HG03565 (cell line): ENCODE measurements at regions not wholly inside any gene's neighbourhood (a gene's known extent, or its start where the extent isn't known, plus 50 kb on each side); places are given as distances from the start of the nearest gene placed in this dataset.

Experiments used
- ATAC-seq: cut with Tn5 transposase; IDR thresholded peaks from one replicate; pipeline ENCODE4 v1.9.1; 2021; ENCODE audit warnings: mild to moderate bottlenecking, moderate library complexity; ENCODE audit not compliant: unreplicated experiment

DNA sequence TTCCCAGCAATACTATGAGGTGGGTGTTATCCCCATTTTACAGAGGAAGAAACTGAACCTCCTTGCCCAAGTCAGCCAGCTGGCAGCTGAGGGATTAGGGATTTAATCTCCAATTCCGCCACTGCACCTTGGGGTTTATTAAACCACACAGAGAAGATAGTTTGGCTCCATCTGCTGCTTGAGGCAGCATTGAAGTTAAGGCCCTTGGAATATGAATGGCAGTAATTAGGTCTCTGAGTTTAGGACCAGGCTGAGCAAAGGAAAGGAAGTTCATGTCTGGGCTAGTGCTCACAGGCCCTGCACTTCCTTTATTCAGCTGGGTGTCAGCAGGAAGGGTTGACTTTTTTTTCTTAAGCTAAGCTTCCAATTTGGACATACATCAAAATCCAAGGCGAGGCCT lies 86.9 kb upstream of the GDNF start:
- ATAC-seq: no peak

DNA sequence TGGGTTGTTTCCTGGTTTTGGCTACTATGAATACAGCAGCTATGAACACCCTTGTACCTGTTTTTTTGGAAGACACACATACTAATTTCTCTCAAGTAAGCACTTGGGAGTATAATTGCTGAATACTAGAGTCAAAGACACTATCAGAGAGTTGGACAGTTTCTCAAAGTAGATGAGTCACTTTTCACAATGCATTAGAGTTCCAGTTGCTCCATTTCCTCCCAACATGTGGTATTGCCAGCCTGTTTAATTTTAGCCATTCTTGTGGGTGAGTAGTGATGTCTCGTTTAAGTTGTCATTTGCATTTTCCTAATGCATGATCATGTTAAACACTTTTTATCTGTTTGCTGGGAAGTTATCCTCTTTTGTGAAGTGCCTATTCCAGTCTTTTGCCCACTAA lies 81.6 kb upstream of the GDNF start:
- no peak for ATAC-seq

DNA sequence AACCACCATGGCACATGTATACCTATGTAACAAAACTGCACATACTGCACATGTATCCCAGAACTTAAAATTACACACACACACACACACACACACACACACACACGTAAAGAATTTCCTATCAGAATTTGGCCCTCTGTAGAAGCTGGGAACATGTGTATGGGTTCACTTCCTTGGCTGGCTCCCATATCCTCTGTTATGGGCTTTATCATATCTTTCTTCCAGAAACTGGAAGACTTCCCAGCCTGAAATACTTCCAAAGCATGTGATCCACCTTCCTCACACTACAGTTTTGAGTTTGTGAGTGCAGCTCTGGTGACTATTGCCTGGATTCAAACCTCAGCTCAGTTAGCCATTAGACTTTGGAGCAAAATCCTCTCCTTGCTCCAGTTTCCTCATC lies 78.6 kb upstream of the GDNF start:
- ATAC-seq: no peak

DNA sequence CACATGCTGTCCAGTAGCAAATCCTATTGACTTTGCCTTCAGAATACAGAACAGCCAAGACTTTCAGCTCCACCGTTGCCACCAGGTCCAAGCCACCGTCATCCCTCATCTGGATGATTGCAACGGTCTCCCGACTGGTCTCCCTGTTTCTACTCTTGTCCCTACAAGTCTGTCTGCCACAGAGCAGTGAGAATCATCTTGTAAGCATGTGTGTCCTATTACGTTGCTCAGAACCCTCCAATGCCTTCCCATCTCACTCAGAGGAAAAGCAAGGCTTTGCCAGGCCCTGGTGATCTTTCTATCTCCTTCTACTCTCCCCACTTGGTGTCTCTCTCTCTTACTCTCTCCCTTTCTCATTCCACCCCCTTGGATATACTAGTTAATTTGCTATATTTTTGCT lies 76.7 kb upstream of the GDNF start:
- ATAC-seq: no peak

DNA sequence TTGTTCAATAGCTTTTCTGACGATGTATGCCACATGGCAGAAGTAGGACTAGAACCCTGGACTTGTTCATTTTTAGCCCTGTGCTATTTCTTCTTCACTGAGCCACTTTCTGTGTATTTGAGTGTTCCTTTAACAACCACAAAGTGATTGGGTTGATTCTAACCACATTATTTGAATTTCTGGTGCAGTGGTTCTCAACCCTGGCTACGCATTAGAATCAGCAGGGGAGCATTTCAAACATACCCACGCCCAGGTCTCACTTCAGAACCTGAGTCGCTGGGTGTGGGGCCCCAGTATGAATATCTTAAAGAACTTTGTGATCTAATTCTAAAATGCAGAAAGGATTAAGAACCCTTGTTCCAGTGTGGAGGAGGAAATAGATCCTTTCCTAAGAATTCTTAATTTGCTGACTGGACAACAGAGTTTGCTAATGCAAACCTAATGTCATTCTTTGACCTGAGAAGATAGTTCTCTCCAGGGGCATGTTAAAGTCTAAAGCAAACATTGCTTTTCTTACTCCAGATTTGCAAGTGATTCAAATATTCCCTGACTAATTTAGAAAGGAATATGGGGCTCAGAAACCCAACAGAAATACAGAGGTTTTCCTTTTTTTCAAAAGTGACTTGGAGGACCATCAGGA lies 75.4 kb upstream of the GDNF start:
- ATAC-seq: peak; percentile 75

DNA sequence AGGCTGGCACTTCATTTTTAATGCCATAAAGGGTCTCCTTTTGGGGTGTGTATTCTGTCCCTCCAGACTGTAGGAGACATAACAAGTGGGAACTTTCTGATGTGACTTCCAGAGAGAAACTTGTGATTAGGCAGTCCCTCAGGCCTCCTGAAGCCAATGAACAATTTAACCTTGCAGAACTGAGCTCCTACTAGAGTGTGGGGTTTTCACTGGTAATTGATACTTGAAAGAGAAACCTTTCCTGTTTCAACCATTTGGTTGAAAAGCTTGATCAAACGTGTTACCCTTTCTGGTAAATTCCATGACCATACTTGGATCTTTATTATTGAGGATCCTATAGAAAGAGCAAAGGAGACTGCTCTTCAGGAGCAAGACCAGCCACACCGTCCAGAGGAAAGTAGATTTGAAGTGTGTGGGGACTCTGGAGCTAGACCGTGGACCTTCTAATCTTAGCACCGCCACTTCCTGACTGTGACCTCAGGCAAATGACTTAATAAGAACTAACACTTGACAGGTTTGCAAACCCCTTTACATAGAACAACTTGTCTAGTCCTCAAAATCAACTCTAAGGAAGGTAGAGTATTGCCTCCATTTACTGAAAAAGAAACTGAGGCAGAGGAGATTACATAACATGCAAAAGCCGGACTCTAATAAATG lies 69.9 kb upstream of the GDNF start:
- ATAC-seq: peak; percentile 73

DNA sequence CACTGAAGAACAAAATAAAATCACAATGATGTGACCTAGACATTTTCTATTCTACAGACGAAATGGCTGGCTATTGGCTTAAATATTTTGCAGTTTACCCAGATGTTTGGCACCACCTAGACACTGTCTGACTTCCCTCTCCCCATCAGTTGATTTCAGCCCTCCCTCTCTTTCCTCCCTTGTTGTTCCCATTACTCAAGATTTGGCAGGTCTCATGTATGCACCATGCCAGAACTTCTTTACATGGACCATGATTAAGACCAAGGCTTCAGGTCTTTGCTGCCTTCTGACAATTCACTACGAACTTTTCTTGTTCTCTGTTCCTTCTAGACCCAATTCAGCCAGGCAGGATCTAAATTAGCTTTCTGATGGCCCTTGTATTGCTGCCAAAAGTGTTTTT lies 66.6 kb upstream of the GDNF start:
- no peak for ATAC-seq

DNA sequence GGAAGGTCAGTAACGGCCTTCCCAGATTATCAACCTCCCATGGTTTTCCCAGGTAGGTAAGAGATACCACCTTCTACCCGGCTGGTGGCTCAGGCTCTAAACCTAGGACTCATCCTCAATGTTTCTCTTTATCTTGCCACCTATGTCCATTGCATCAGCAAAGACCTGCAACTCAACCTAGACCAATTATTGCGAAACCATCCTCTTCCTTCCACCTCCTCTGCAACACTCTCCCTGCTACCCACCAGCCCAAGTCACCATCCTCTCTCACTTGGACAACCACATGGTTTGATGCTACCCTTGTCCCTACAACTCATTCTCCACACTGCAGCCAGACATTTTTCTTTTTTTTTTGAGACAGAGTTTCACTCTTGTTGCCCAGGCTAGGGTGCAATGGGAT lies 65.4 kb upstream of the GDNF start:
- ATAC-seq: no peak

DNA sequence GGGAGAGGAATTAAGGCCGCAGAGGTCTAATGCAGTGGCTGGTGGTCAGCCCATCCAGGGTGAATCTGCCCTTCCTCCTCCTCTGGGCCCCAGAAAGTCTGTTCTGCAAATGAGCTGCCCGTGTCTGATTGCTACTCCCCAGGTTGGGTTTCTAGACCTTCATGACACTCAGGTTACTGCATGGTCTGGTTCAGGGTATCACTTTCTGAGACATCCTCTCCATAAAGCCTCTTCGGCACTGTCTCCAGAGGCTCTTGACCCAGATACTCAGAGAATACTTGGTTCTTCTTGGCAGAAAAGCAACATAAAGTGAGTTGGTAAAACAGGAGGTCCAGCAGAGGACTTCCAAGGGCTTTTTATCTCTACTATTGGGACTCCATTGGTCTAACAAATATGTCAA lies 62.5 kb upstream of the GDNF start:
- no peak for ATAC-seq

DNA sequence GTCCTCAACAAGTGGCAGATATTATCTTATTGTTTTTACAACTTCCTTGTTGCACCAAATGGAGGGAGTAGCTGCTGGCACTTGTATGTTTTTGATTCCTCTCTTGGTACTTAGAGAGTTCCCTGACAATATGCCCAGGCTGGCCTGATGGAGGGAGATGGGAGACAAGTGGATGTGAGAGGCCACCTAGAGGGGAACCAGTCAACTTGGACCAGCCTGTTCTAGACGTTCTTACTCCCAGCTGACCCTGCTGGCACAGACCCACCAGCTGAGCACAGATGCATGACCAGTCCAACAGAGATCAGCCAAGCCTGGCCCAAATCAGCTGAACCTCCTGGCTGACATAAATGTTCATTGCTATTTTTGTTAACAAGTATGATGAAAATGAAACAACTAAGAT lies 60.9 kb upstream of the GDNF start:
- no peak for ATAC-seq

DNA sequence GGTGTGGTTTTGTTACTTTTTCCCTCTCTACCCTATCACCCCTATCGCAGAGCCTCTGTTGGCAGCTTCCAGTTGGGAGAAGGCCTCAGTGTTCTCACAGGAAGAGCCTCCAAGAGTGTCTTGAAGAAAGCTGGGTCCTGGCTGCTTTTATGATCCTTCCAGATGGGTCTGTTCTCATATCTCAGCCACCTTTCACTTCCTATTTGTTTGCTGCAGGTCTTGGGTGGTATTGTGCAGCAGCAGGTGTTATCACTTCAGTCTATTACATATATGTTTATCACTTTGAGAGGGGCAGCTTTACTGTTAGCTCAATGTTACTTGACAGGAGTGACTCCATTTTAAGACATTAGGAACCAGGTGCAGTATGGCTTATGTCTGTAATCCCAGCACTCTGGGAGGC lies 59.2 kb upstream of the GDNF start:
- ATAC-seq: no peak

DNA sequence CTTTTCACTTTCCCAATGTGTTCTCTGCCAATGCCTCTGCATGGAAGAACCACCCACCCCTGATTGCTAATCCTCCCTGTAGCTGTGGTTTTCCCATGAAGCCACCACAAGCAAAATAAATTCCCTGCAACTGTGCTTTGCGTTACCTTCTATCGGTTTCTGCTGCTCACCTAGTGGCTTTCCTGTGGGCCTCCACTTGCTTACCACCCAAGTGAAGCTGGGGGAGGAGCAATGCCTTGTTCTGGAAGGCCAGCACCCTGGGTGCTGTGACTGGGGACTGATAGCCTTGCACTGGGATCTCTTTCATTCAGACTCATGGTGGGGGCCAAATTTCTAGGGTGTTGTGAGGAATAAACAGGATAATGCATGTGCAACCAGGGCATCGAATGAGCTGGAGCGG lies 56.3 kb upstream of the GDNF start:
- ATAC-seq: no peak

DNA sequence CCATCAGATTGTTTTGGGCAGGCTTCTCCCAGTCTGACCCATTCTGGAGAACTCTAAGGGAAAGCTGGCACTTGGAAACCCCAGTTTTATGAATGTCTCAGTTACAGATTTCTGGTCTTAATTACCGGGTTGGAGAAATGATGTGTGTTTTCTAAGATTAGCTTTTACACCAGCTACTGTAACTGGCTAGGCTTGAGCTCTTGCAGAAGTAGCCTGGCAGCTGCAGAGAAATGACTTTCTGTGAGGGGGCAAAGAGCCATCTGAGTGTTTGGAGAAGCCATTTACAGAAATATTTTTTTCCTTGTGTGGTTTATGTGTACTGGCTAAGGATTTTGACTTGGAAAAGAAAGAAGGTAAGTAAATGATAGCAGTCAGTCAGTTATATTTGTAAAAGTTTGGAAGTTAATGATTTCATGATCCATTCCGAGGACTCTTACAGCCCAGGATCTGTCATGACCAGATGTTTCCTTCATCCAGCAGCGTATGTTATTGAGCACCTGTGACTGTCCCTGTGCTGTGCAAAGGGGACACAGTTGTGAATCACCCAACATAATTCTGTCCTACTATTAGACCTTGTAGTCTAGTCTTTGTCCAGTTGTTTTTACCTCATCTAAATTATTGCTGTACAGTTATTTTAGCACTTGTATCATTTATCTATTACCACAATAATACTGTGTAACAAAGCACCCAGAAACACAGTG lies 53.7 kb upstream of the GDNF start:
- ATAC-seq: no peak

DNA sequence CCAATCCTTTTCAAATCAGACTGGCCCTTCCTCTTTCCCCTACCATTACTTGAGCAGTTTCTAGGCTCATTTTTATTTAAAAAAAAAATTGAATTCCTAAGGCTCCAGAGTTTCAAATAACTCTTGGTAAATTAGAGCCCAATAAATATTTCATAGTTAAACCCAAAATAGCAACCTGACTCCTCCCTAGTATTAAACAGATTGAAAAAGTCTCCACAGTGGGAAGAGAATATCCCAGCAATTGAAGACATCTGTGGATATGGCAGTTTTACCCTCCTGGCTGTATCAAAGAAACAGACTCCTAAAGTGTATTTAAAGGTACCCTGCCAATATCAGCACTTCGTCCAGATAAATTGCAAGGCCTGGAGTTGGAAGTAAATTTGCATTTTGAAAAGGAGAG lies 52.7 kb upstream of the GDNF start:
- ATAC-seq: no peak

DNA sequence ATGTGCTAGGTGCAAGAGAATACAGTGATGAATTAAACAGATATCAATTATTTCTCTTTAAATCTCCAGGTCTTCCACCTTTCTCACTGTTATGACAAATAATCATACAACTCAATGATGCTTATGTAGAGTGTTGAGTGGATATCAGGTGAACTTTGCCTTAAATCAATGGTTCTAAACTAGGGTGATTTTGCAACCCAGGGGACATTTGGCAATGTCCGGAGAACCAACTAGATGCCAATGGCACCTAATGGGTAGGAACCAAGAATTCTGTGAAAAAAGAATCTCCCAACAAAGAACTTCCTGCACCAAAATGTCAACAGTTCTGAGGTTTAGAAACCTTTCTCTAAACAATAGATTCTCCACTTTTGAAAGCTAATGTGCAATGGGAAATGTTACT lies 52.0 kb upstream of the GDNF start:
- no peak for ATAC-seq

DNA sequence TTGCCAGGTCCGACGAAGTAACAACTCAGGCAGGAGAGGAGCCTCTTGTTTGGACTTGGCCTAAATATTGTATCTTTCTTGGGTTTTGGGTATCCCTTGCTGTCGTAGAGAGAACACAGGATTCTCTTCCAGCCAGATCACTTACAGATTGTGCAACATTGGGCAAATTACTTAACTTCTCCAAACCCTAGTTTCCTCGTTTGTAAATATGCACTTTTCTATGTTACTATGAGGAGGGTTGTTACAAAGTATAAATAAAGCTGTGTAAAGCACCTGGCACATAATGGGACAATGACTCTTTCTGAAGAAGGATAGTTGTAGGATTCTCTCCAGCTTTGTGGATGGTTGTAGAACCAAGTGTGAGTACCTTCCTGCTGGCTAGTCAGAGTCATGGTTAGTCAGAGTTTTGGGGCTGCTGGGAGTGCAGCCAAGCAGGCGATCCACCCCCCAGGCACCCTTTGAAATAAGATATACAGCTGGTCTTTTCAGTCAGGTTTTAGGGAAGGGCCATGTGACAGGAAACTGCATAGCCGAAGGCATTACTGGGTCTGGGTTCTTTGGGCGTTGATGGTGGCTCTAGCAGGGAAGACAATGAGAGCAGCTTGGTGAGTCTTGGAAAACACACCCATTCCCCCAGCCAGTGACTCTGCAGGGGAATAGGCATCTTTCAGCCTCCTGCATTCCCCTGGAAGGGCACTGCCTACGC lies 49.9 kb upstream of the GDNF start:
- ATAC-seq: no peak
